ENCODE measurements at regions not wholly inside any gene's neighbourhood (a gene's known extent, or its start where the extent isn't known, plus 50 kb on each side); places are given as distances from the start of the nearest gene placed in this dataset.

DNA sequence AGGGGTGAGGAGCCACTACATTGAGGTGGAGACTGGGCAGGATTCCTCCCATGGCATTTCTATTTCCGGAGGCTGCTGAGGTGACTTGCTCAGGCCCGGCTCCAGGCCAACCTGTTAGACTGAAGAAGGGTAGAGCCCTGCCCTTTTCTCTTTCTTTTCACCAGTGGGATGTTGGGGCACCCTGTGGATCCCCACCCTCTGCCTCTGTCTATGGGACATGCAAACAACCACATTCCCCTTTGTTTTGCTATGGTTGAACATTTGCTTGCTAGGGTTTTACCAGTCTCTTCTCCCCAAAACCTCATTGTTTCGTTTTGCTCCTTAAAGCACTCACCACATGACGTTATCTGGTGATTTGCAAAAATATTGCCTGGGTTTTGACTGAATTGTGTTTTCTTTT lies 183.3 kb downstream of the ARL4C start:
- no peaks in the 10 kb centered on the region for H3K36me3 ChIP-seq (ENCODE audit: control insufficient read depth in 2 of 2, extremely low read depth in 1 of 2, insufficient read depth in 2 of 2, low read length in 2 of 2)
- TF ChIP-seq FOS (IDR thresholded peaks at IDR 0.05; ENCODE audit: borderline replicate concordance, insufficient read depth, low read length) (no peak), JUN (IDR thresholded peaks at IDR 0.05; ENCODE audit: borderline replicate concordance, insufficient read depth, insufficient read length, low read depth) (no peak), EZH2 (IDR thresholded peaks at IDR 0.05; ENCODE audit: borderline replicate concordance, low read depth, low read length, severe bottlenecking) (no peak), POLR2AphosphoS5 (IDR thresholded peaks at IDR 0.05; ENCODE audit: insufficient read depth, low read depth, low read length) (no peak), GATA2 (IDR thresholded peaks at IDR 0.05; ENCODE audit: insufficient read depth, insufficient read length, low read depth, low read length) (no peak), MYC (IDR thresholded peaks at IDR 0.05; ENCODE audit: low read depth, low read length) (no peak), POLR2A (IDR thresholded peaks at IDR 0.05; ENCODE audit: low read depth, low read length) (no peak)
- TF ChIP-seq, protein P1, sequence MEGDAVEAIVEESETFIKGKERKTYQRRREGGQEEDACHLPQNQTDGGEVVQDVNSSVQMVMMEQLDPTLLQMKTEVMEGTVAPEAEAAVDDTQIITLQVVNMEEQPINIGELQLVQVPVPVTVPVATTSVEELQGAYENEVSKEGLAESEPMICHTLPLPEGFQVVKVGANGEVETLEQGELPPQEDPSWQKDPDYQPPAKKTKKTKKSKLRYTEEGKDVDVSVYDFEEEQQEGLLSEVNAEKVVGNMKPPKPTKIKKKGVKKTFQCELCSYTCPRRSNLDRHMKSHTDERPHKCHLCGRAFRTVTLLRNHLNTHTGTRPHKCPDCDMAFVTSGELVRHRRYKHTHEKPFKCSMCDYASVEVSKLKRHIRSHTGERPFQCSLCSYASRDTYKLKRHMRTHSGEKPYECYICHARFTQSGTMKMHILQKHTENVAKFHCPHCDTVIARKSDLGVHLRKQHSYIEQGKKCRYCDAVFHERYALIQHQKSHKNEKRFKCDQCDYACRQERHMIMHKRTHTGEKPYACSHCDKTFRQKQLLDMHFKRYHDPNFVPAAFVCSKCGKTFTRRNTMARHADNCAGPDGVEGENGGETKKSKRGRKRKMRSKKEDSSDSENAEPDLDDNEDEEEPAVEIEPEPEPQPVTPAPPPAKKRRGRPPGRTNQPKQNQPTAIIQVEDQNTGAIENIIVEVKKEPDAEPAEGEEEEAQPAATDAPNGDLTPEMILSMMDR (IDR thresholded peaks at IDR 0.05; ENCODE audit: extremely low read depth in 1 of 2, insufficient read depth in 1 of 2, low read depth in 1 of 2, low read length in 2 of 2), result no peak
- TF ChIP-seq, protein P2, sequence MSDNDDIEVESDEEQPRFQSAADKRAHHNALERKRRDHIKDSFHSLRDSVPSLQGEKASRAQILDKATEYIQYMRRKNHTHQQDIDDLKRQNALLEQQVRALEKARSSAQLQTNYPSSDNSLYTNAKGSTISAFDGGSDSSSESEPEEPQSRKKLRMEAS (IDR thresholded peaks at IDR 0.05; ENCODE audit: insufficient read depth, insufficient read length), result no peak
- no peaks in the 10 kb centered on the region for H3K9me3 ChIP-seq (replicated peaks; ENCODE audit: control insufficient read depth, insufficient read depth, low read length)
- no peak overlapping the region for H3K4me3 ChIP-seq (replicated peaks in 1 of 3; ENCODE audit: insufficient read depth in 1 of 3, low read depth in 1 of 3, low read length in 3 of 3)
- no peak overlapping the region for H2AFZ ChIP-seq (ENCODE audit: low read depth, low read length)
- H3K4me1 ChIP-seq (ENCODE audit: control insufficient read depth, extremely low read depth, insufficient read depth, low read length), result no peaks in the 10 kb centered on the region
- no peaks in the 10 kb centered on the region for H3K79me2 ChIP-seq (ENCODE audit: control insufficient read depth, insufficient read depth, low read length)
- H3K9me1 ChIP-seq (replicated peaks; ENCODE audit: control insufficient read depth, extremely low read depth, insufficient read depth, low read length), result no peaks in the 10 kb centered on the region
- intact Hi-C loops (cut with micrococcal nuclease) (no loop called here), dilution Hi-C loops (cut with MboI; ENCODE audit: extremely low pct_ligation_motif_present, low sequenced_read_pairs) (no loop called here)
- H4K20me1 ChIP-seq (replicated peaks; ENCODE audit: control insufficient read depth, extremely low read depth, insufficient read depth, low read length), result no peaks in the 10 kb centered on the region
- H3K27ac ChIP-seq (ENCODE audit: insufficient read depth, low read depth, low read length), result no peak overlapping the region
- POLR2A ChIA-PET, result no interaction called here
- DNase-seq (ENCODE audit: low read depth, low spot score), result no peak
- H3K9ac ChIP-seq (replicated peaks; ENCODE audit: extremely low read depth, insufficient read depth, low read length), result no peak overlapping the region
- BruUV-seq (replicated peaks), result no TSS peak
- H3K4me2 ChIP-seq (ENCODE audit: insufficient read depth, low read length), result no peak overlapping the region
- H3K27me3 ChIP-seq (ENCODE audit: control insufficient read depth in 2 of 2, insufficient read depth in 2 of 2, low read length in 2 of 2), result no peaks in the 10 kb centered on the region
- CTCF ChIA-PET, result interaction anchor here (0.6 to 1.1 kb wide), 2 partner anchors 27 to 178 kb away, joined by 3 read pairs; no protein-coding TSS in a partner anchor
- FAIRE-seq, result no peak
